ENCODE measurements at regions not wholly inside any gene's neighbourhood (a gene's known extent, or its start where the extent isn't known, plus 50 kb on each side); places are given as distances from the start of the nearest gene placed in this dataset.

DNA sequence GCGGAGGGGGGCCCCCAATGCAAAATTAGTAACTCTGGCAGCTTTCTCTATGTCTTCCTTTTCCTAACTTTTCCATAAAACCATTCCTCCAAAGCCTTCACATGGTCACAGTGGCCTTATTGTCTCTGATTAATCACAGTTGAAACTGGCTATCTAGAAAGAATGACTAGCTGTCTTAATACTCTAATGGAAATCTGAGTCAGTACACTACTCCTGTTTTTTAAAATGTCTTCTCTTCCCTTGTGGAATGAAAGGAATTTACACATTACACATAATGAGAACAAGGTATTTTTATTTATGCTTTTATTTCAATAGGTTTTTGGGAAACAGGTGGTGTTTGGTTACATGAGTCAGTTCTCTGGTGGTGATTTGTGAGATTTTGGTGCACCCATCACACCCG, 66.3 kb upstream of the PUDP start:
- Histone ChIP-seq H3K4me1 (no peaks in the 10 kb centered on the region), H3K27me3 (no peaks in the 10 kb centered on the region), H3K9me3 (no peaks in the 10 kb centered on the region), H3K36me3 (no peaks in the 10 kb centered on the region), H3K4me3 (no peak overlapping the region), H3K27ac (no peak overlapping the region)
- no peak for DNase-seq (ENCODE audit: low spot score in 2 of 2)
- TF ChIP-seq POLR2A (IDR thresholded peaks at IDR 0.05), result no peak
- TF ChIP-seq, protein P1, sequence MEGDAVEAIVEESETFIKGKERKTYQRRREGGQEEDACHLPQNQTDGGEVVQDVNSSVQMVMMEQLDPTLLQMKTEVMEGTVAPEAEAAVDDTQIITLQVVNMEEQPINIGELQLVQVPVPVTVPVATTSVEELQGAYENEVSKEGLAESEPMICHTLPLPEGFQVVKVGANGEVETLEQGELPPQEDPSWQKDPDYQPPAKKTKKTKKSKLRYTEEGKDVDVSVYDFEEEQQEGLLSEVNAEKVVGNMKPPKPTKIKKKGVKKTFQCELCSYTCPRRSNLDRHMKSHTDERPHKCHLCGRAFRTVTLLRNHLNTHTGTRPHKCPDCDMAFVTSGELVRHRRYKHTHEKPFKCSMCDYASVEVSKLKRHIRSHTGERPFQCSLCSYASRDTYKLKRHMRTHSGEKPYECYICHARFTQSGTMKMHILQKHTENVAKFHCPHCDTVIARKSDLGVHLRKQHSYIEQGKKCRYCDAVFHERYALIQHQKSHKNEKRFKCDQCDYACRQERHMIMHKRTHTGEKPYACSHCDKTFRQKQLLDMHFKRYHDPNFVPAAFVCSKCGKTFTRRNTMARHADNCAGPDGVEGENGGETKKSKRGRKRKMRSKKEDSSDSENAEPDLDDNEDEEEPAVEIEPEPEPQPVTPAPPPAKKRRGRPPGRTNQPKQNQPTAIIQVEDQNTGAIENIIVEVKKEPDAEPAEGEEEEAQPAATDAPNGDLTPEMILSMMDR (IDR thresholded peaks at IDR 0.05), result no peak
- TF ChIP-seq EP300 (IDR thresholded peaks at IDR 0.05), result no peak
- 55 to 70% methylated on average over 2 of the region's 2 CpGs for WGBS, 2 donors

- 49 to 82% methylated on average over 2 of the region's 2 CpGs for WGBS, 2 donors
- no peaks in the 10 kb centered on the region for H3K9me3 ChIP-seq
- H3K4me1 ChIP-seq, result no peaks in the 10 kb centered on the region
- no peaks in the 10 kb centered on the region for H3K27me3 ChIP-seq
- no peak for TF ChIP-seq POLR2A (IDR thresholded peaks at IDR 0.05)
- TF ChIP-seq, protein P1 (IDR thresholded peaks at IDR 0.05), result no peak
- no peak for TF ChIP-seq EP300 (IDR thresholded peaks at IDR 0.05)
- H3K27ac ChIP-seq, result no peak overlapping the region
- DNase-seq (ENCODE audit: low spot score in 2 of 2), result no peak
- no peak overlapping the region for H3K4me3 ChIP-seq
- H3K36me3 ChIP-seq, result no peaks in the 10 kb centered on the region
Measured at GRCh38 chrX:7205037-7205577, 57.2 kb upstream of the PUDP start.

DNA sequence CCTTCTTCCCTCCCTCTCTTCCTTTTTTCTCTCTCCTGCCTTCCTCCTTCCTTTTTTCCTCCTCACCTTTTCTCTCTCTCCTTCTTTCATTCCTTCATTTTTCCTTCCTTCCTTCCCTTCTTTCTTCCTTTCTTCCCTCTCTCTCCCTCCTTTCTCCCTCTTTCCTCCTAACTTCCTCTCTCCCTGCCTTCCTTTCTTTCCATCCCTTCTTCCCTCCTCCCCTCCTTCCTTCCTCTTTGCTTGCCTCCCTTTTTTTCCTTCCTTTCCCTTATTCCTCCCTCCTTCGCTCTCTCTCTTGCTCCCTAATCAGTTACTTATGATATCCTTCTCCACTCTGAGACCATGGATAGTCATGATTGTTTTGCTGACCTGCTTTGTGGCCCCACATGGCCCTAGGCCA, 56.7 kb upstream of the PUDP start:
- 95 to 100% methylated on average over 1 of the region's 1 CpG for WGBS, 2 donors
- Histone ChIP-seq H3K9me3 (no peaks in the 10 kb centered on the region), H3K4me3 (no peak overlapping the region), H3K27ac (no peak overlapping the region), H3K4me1 (no peaks in the 10 kb centered on the region), H3K36me3 (no peaks in the 10 kb centered on the region), H3K27me3 (no peaks in the 10 kb centered on the region)
- DNase-seq (ENCODE audit: low spot score in 2 of 2), result no peak
- TF ChIP-seq, protein P1 (IDR thresholded peaks at IDR 0.05), result no peak
- no peak for TF ChIP-seq EP300 (IDR thresholded peaks at IDR 0.05)
- TF ChIP-seq POLR2A (IDR thresholded peaks at IDR 0.05), result no peak

DNA sequence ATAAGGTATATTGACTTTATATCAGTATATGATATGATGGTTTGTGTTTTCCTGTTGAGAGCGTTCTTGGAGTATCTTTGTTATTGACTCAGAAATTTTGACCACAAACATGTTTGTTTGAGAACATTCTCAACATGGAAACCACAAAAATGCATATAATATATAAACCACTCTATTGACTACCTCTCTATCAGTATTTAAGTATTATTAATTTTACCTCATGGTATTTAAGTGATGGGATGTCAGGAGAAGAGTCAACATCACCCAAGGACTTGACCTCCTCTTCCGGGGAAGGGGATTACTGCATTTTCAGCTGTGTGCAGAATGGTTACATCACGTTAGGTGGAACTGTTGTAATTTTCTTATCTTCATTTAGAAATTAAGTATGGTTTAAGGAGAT, 54.3 kb upstream of the PUDP start:
- DNase-seq (ENCODE audit: low spot score in 2 of 2), result no peak
- Histone ChIP-seq H3K36me3 (no peaks in the 10 kb centered on the region), H3K27me3 (no peaks in the 10 kb centered on the region), H3K9me3 (no peaks in the 10 kb centered on the region), H3K4me1 (no peaks in the 10 kb centered on the region), H3K27ac (no peak overlapping the region), H3K4me3 (no peak overlapping the region)
- TF ChIP-seq POLR2A (IDR thresholded peaks at IDR 0.05), result no peak
- no peak for TF ChIP-seq EP300 (IDR thresholded peaks at IDR 0.05)
- TF ChIP-seq, protein P1 (IDR thresholded peaks at IDR 0.05), result no peak
- 95 to 99% methylated on average over 3 of the region's 3 CpGs for WGBS, 2 donors

- Histone ChIP-seq H3K27me3 (no peaks in the 10 kb centered on the region), H3K9me3 (no peaks in the 10 kb centered on the region), H3K36me3 (no peaks in the 10 kb centered on the region), H3K4me3 (no peak overlapping the region), H3K27ac (no peak overlapping the region), H3K4me1 (no peaks in the 10 kb centered on the region)
- WGBS, 2 donors, result 76 to 92% methylated on average over 4 of the region's 4 CpGs
- TF ChIP-seq, protein P1 (IDR thresholded peaks at IDR 0.05), result no peak
- TF ChIP-seq EP300 (IDR thresholded peaks at IDR 0.05) (no peak), POLR2A (IDR thresholded peaks at IDR 0.05) (no peak)
- no peak for DNase-seq (ENCODE audit: low spot score in 2 of 2)
Measured at GRCh38 chrX:7201496-7201895, 53.5 kb upstream of the PUDP start.
